Tibial nerve (tissue), 4 donors: ENCODE measurements at regions not wholly inside any gene's neighbourhood (a gene's known extent, or its start where the extent isn't known, plus 50 kb on each side); places are given as distances from the start of the nearest gene placed in this dataset.

Experiments used
- DNase-seq, 2 donors: peaks; one replicate each; pipeline ENCODE4 v3.0.0-alpha.2; 2019; ENCODE audit warnings: low spot score in 2 of 2
- H3K27ac ChIP-seq, 4 donors: fragments of 200-600 bp; sonication (generic) in 3 of 4; one replicate each; pipeline ENCODE4 v1.5.1; 2017 to 2019; ENCODE audit warnings: mild to moderate bottlenecking in 1 of 4
- H3K27me3 ChIP-seq, 2 donors: fragments of 200-600 bp; sonication (generic) in 1 of 2; one replicate each; pipeline versions ENCODE4 v1.5.1 to v1.6.0; 2017 to 2019
- H3K36me3 ChIP-seq, 3 donors: fragments of 200-600 bp; sonication (generic); one replicate each; pipeline ENCODE4 v1.5.1; 2018 to 2019
- H3K4me1 ChIP-seq, 4 donors: fragments of 200-600 bp; sonication (generic) in 3 of 4; one replicate each; pipeline ENCODE4 v1.5.1; 2017 to 2019
- H3K4me3 ChIP-seq, 4 donors: fragments of 200-600 bp; sonication (generic) in 3 of 4; one replicate each; pipeline ENCODE4 v1.5.1; 2017 to 2019; ENCODE audit warnings: mild to moderate bottlenecking in 1 of 4, moderate library complexity in 1 of 4
- H3K9me3 ChIP-seq, 4 donors: fragments of 200-600 bp; sonication (generic) in 3 of 4; one replicate each; pipeline ENCODE4 v1.5.1; 2017 to 2019
- CTCF ChIP-seq, 5 experiments: fragments of 200-600 bp in 3 of 5; fragments of 450-650 bp in 2 of 5; sonication (generic) in 3 of 5; IDR thresholded peaks; one replicate each; pipeline ENCODE4 v1.5.1; 2016 to 2019; ENCODE audit warnings: antibody characterized with exemption in 5 of 5, mild to moderate bottlenecking in 3 of 5, moderate library complexity in 2 of 5
- EP300 ChIP-seq, 2 donors: sonication (generic); formaldehyde crosslinking; IDR thresholded peaks; one replicate each; pipeline ENCODE4 v1.6.1; 2017; ENCODE audit warnings: antibody characterized with exemption in 2 of 2, mild to moderate bottlenecking in 1 of 2
- POLR2A ChIP-seq, 2 donors: fragments of 450-650 bp; IDR thresholded peaks; one replicate each; pipeline ENCODE4 v1.6.1; 2017; ENCODE audit warnings: antibody characterized with exemption in 2 of 2, mild to moderate bottlenecking in 2 of 2, moderate library complexity in 2 of 2
- WGBS, 2 donors: methylation state at CpG; one replicate each; pipeline ENCODE4 v1.1.5; 2018; 5-methylcytosine and 5-hydroxymethylcytosine counted together

GRCh38 chr2:139218181-139218580 is 438.0 kb upstream of the NXPH2 start:
- no peak overlapping the region for H3K27ac ChIP-seq
- no peak for DNase-seq
- WGBS, 2 donors, result 92 to 97% methylated on average over 1 of the region's 1 CpG

GRCh38 chr2:139217641-139218040 is 437.5 kb upstream of the NXPH2 start:
- no peak overlapping the region for H3K27ac ChIP-seq
- no peak overlapping the region for H3K4me3 ChIP-seq
- DNase-seq, result no peak
- no peaks in the 10 kb centered on the region for H3K9me3 ChIP-seq
- H3K36me3 ChIP-seq, result no peaks in the 10 kb centered on the region
- H3K27me3 ChIP-seq, result no peaks in the 10 kb centered on the region
- TF ChIP-seq EP300 (IDR thresholded peaks at IDR 0.05) (no peak), POLR2A (IDR thresholded peaks at IDR 0.05) (no peak), CTCF (IDR thresholded peaks at IDR 0.05) (no peak)
- H3K4me1 ChIP-seq, result no peaks in the 10 kb centered on the region
- 75 to 82% methylated on average over 3 of the region's 3 CpGs for WGBS, 2 donors

More at GRCh38 chr2:139218181-139218580, 438.0 kb upstream of the NXPH2 start:
- no peak overlapping the region for H3K4me3 ChIP-seq
- no peaks in the 10 kb centered on the region for H3K4me1 ChIP-seq
- H3K36me3 ChIP-seq, result no peaks in the 10 kb centered on the region
- no peaks in the 10 kb centered on the region for H3K9me3 ChIP-seq
- TF ChIP-seq EP300 (IDR thresholded peaks at IDR 0.05), result no peak
- TF ChIP-seq POLR2A (IDR thresholded peaks at IDR 0.05), result no peak
- no peak for TF ChIP-seq CTCF (IDR thresholded peaks at IDR 0.05)
- H3K27me3 ChIP-seq, result no peaks in the 10 kb centered on the region

- Histone ChIP-seq H3K27me3 (no peaks in the 10 kb centered on the region), H3K36me3 (no peaks in the 10 kb centered on the region), H3K4me1 (no peaks in the 10 kb centered on the region), H3K9me3 (no peaks in the 10 kb centered on the region), H3K4me3 (no peak overlapping the region), H3K27ac (no peak overlapping the region)
- TF ChIP-seq EP300 (IDR thresholded peaks at IDR 0.05) (no peak), POLR2A (IDR thresholded peaks at IDR 0.05) (no peak), CTCF (IDR thresholded peaks at IDR 0.05) (no peak)
- DNase-seq, result no peak
Measured at GRCh38 chr2:139216435-139216834, 436.2 kb upstream of the NXPH2 start.

GRCh38 chr2:139214801-139215200 is 434.6 kb upstream of the NXPH2 start:
- Histone ChIP-seq H3K4me3 (no peak overlapping the region), H3K9me3 (no peaks in the 10 kb centered on the region), H3K27ac (no peak overlapping the region), H3K36me3 (no peaks in the 10 kb centered on the region), H3K27me3 (no peaks in the 10 kb centered on the region), H3K4me1 (no peaks in the 10 kb centered on the region)
- no peak for DNase-seq
- WGBS, 2 donors, result 71 to 79% methylated on average over 2 of the region's 2 CpGs
- TF ChIP-seq CTCF (IDR thresholded peaks at IDR 0.05), result no peak
- no peak for TF ChIP-seq EP300 (IDR thresholded peaks at IDR 0.05)
- TF ChIP-seq POLR2A (IDR thresholded peaks at IDR 0.05), result no peak

GRCh38 chr2:139209586-139209985 is 429.4 kb upstream of the NXPH2 start:
- TF ChIP-seq CTCF (IDR thresholded peaks at IDR 0.05) (no peak), EP300 (IDR thresholded peaks at IDR 0.05) (no peak), POLR2A (IDR thresholded peaks at IDR 0.05) (no peak)
- Histone ChIP-seq H3K27ac (no peak overlapping the region), H3K9me3 (no peaks in the 10 kb centered on the region), H3K27me3 (no peaks in the 10 kb centered on the region), H3K4me1 (no peaks in the 10 kb centered on the region), H3K4me3 (no peak overlapping the region), H3K36me3 (no peaks in the 10 kb centered on the region)
- DNase-seq, result no peak
- WGBS, 2 donors, result 100% methylated on average over 1 of the region's 1 CpG
